ENCODE measurements at regions not wholly inside any gene's neighbourhood (a gene's known extent, or its start where the extent isn't known, plus 50 kb on each side); places are given as distances from the start of the nearest gene placed in this dataset.

DNA sequence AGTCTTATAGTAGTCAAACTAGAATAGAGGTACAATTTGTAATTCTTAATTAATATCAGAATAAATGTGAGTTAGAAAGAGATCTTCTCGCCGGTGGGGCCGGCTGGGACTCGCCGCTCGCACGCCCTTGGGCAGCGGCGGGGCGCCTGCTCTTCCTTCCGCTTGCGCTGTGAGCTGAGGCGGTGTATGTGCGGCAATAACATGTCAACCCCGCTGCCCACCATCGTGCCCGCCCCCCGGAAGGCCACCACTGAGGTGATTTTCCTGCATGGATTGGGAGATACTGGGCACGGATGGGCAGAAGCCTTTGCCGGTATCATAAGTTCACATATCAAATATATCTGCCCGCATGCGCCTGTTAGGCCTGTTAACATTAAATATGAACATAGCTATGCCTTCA lies 123.7 kb upstream of the OGFRL1 start:
- peaks cover 0 to 8% (median 4%) of the 10 kb centered on the region in 7 donors for H3K9me3 Mint-ChIP-seq
- Histone ChIP-seq H3K27me3 (ENCODE audit: control insufficient read depth in 2 of 2, insufficient read depth in 2 of 2, low read length in 2 of 2) (no peaks in the 10 kb centered on the region), H2AFZ (ENCODE audit: insufficient read depth, low read depth, low read length, poor library complexity, severe bottlenecking) (no peak overlapping the region), H3K4me2 (replicated peaks; ENCODE audit: extremely low read depth, low read length, poor library complexity, severe bottlenecking) (no peak overlapping the region), H3K9ac (ENCODE audit: insufficient read depth, low read length, poor library complexity, severe bottlenecking) (no peak overlapping the region), H3K9me3 (replicated peaks in 1 of 2; ENCODE audit: control insufficient read depth in 1 of 2, insufficient read depth in 1 of 2, low read length in 2 of 2) (no peaks in the 10 kb centered on the region), H4K20me1 (ENCODE audit: insufficient read depth, low read length) (no peaks in the 10 kb centered on the region), H3K36me3 (replicated peaks in 1 of 2; ENCODE audit: control insufficient read depth in 1 of 2, insufficient read depth in 2 of 2, low read length in 2 of 2) (no peaks in the 10 kb centered on the region), H3K79me2 (ENCODE audit: insufficient read depth, low read length) (no peaks in the 10 kb centered on the region), H3K4me3 (replicated peaks in 1 of 3; ENCODE audit: low read depth in 2 of 3, low read length in 3 of 3) (no peak overlapping the region), H3K4me1 (ENCODE audit: control insufficient read depth in 1 of 2, insufficient read depth in 2 of 2, low read length in 2 of 2) (no peaks in the 10 kb centered on the region), H3K27ac (ENCODE audit: low read depth in 1 of 2, low read length in 2 of 2) (no peak overlapping the region)
- TF ChIP-seq, protein P1, sequence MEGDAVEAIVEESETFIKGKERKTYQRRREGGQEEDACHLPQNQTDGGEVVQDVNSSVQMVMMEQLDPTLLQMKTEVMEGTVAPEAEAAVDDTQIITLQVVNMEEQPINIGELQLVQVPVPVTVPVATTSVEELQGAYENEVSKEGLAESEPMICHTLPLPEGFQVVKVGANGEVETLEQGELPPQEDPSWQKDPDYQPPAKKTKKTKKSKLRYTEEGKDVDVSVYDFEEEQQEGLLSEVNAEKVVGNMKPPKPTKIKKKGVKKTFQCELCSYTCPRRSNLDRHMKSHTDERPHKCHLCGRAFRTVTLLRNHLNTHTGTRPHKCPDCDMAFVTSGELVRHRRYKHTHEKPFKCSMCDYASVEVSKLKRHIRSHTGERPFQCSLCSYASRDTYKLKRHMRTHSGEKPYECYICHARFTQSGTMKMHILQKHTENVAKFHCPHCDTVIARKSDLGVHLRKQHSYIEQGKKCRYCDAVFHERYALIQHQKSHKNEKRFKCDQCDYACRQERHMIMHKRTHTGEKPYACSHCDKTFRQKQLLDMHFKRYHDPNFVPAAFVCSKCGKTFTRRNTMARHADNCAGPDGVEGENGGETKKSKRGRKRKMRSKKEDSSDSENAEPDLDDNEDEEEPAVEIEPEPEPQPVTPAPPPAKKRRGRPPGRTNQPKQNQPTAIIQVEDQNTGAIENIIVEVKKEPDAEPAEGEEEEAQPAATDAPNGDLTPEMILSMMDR (IDR thresholded peaks at IDR 0.05), result no peak
- no peak for DNase-seq
- H3K4me3 Mint-ChIP-seq, result no peak overlapping the region
- H3K36me3 Mint-ChIP-seq, result no peaks in the 10 kb centered on the region
- H3K27ac Mint-ChIP-seq, result no peak overlapping the region
- WGBS (ENCODE audit: insufficient coverage), result 98% methylated on average over 7 of the region's 22 CpGs
- no peaks in the 10 kb centered on the region for H3K4me1 Mint-ChIP-seq
- H3K27me3 Mint-ChIP-seq (ENCODE audit: low read depth in 3 of 3), result no peaks in the 10 kb centered on the region
- intact Hi-C loops (cut with micrococcal nuclease), result no loop called here

DNA sequence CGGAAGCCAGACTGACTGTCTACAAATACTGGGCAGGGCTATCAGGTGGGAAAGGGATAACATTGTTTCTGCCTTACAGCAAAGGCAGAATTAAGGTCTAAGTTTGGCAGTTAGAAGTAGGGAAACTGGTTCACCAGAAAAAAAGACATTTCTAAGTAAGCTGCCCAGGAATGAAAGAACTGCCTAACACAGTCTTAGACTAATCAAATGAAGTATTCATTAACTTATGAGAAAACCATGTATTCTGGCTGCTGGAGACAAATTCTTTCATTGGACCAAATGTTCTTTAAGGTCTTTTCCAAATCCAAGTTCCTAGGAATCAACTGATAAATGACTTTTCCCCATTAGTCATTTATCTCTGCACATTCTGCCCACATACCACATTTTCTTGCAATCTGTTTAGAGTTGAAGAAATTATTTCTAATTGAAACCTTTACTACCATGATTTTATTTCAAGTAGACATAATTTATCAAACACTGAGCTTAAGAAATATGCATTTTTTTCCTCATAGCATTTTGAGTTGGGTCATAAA lies 120.3 kb upstream of the OGFRL1 start:
- H3K9me3 ChIP-seq (replicated peaks in 1 of 2; ENCODE audit: control insufficient read depth in 1 of 2, insufficient read depth in 1 of 2, low read length in 2 of 2), result no peaks in the 10 kb centered on the region
- WGBS (ENCODE audit: insufficient coverage), result 100% methylated on average over 1 of the region's 1 CpG
- H3K4me2 ChIP-seq (replicated peaks; ENCODE audit: extremely low read depth, low read length, poor library complexity, severe bottlenecking), result no peak overlapping the region
- no peaks in the 10 kb centered on the region for H3K4me1 Mint-ChIP-seq
- H3K9ac ChIP-seq (ENCODE audit: insufficient read depth, low read length, poor library complexity, severe bottlenecking), result no peak overlapping the region
- H2AFZ ChIP-seq (ENCODE audit: insufficient read depth, low read depth, low read length, poor library complexity, severe bottlenecking), result no peak overlapping the region
- no peaks in the 10 kb centered on the region for H4K20me1 ChIP-seq (ENCODE audit: insufficient read depth, low read length)
- no peak overlapping the region for H3K4me3 Mint-ChIP-seq
- TF ChIP-seq, protein P1 (IDR thresholded peaks at IDR 0.05), result no peak
- no peaks in the 10 kb centered on the region for H3K79me2 ChIP-seq (ENCODE audit: insufficient read depth, low read length)
- peaks cover 0 to 4% (median 0%) of the 10 kb centered on the region in 7 donors for H3K9me3 Mint-ChIP-seq
- no peaks in the 10 kb centered on the region for H3K36me3 ChIP-seq (replicated peaks in 1 of 2; ENCODE audit: control insufficient read depth in 1 of 2, insufficient read depth in 2 of 2, low read length in 2 of 2)
- no peaks in the 10 kb centered on the region for H3K36me3 Mint-ChIP-seq
- no peaks in the 10 kb centered on the region for H3K27me3 Mint-ChIP-seq (ENCODE audit: low read depth in 3 of 3)
- no peaks in the 10 kb centered on the region for H3K27me3 ChIP-seq (ENCODE audit: control insufficient read depth in 2 of 2, insufficient read depth in 2 of 2, low read length in 2 of 2)
- intact Hi-C loops (cut with micrococcal nuclease), result no loop called here
- no peak overlapping the region for H3K4me3 ChIP-seq (replicated peaks in 1 of 3; ENCODE audit: low read depth in 2 of 3, low read length in 3 of 3)
- H3K27ac Mint-ChIP-seq, result no peak overlapping the region
- H3K4me1 ChIP-seq (ENCODE audit: control insufficient read depth in 1 of 2, insufficient read depth in 2 of 2, low read length in 2 of 2), result no peaks in the 10 kb centered on the region
- H3K27ac ChIP-seq (ENCODE audit: low read depth in 1 of 2, low read length in 2 of 2), result no peak overlapping the region
- no peak for DNase-seq
